ENCODE measurements at regions not wholly inside any gene's neighbourhood (a gene's known extent, or its start where the extent isn't known, plus 50 kb on each side); places are given as distances from the start of the nearest gene placed in this dataset.

DNA sequence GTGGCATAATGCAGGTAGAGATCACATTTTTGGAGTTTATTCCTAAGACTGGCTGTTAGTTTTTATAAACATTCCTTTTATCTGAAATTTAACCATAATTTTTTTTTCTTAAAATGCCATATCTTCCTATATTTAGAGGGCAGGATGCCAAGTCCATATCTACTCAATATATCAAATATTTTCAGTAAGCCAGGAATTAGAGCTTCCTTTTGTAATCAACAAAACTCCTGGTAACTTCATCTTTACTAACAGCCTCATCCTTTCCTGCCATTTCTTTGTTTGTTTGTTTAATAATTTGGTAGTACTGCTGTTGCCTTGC is 136.3 kb downstream of the OLIG3 start:
- FAIRE-seq: no peak
- no peak for DNase-seq (ENCODE audit: low spot score in 2 of 2)

DNA sequence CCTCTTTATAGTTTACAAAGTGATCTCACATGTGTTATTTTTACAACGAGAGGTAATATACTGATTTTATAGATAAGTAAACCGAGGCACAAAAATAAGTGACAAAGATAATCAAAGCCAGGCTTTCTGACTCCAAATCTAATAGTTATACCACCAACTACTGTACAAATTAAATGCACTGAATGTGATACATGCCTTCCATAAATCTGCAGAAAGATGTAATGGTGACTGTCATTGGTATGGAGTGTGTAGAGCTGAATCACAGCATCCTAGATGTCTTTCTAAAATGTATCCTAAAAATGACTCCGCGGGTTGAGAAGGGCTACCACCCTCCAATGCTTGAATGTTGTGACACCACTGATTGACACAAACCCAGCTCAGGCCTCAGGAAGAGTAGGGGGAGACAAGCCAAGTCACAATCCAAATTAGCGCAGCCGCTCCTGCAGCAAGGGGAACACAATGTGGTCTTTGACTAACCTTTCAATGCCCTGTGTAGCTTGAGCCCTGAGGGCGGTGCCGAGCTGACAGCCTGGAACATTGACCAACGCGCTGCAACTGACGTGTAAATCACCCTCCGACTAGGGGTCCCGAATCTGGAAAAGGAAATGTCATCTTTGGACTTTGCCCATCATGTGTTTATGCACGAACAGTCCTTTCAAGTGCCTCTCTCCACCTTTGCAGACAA is 136.8 kb downstream of the OLIG3 start:
- no peak for FAIRE-seq
- DNase-seq (ENCODE audit: low spot score in 2 of 2): no peak

DNA sequence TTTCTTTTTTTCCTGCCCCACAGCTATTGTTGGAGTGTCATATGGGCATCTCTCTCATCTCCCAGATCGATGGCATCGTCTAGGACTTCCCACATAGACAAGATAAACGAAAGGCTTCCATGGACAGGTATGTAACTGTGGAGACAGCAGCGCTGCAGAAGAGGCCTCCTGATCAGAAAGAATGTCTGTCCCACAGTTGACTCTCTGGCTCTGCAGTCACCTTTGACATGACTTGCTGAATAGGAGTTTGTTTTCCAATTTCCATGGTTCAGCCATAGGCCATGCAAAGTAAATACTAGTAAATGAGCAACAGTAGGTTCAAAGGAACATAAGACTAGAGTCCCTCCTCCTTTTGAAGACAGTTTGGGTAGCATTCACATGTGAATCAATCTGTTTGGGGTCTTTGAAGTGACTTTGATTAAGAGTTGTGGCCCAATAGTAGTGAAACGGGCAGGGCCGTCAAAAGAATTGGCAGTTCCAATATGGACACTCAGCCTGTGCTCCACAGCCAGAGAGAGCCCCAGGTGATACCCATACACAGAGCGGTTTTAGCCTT is 134.7 kb upstream of the IFNGR1 start:
- no peak for DNase-seq (ENCODE audit: low spot score in 2 of 2)
- FAIRE-seq: no peak

DNA sequence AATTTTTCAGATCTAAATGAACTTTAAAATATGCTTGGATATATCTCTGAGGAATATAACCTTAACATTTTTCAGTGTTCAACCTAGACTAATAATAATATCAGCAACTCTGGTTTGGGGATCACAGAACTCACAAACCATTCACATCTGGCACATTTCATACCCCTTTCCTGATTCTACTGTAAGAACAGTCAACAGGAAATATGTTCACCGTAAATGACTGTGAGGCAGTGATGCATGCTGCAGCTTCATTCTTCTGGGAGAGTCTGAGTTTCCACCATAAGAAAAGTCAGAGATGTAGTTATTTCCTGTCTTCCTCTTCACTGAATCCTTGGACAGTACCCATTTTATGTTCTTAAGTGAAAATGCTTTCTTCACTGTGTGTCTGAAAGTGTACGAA is 134.2 kb upstream of the IFNGR1 start:
- FAIRE-seq (no peak), DNase-seq (ENCODE audit: low spot score in 2 of 2) (no peak)

DNA sequence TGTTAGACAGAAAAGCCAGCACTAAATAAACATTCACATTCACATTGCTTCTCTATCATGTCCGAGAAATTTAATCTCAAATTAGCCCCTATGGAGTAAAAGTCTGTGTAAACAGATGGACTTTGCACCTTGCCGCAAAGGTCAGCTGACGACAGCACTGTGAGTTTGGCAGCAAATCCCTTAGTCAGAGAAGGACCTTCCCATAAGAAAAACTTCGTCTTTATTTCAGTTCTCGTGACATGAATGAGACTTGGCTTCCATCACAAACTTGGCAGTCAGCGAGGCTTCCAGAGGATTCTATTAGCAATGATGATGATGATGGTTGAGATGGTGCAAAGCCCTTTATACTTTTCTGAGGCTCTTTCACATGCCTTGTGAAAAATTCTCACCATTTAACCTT is 133.7 kb upstream of the IFNGR1 start:
- FAIRE-seq: no peak
- no peak for DNase-seq (ENCODE audit: low spot score in 2 of 2)

DNA sequence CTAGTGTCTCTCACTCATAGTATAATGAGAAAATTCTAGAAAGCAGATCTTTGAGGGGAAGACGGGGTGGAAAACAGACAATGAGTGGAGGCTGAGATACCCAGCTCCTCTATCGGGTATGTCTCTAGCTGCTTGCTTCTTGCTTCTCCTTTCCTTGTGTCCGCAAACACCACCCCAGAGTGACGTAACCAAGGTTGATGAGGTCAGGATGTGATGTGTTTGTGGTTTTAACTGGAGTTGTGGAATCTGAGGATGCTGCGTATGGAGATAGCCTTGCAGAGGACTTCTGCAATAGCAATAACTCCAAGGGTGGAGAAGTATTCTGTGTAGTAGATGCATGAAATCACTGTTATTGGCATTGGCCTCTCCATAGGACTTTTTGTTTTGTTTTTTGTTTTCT is 132.7 kb upstream of the IFNGR1 start:
- no peak for FAIRE-seq
- no peak for DNase-seq (ENCODE audit: low spot score in 2 of 2)

DNA sequence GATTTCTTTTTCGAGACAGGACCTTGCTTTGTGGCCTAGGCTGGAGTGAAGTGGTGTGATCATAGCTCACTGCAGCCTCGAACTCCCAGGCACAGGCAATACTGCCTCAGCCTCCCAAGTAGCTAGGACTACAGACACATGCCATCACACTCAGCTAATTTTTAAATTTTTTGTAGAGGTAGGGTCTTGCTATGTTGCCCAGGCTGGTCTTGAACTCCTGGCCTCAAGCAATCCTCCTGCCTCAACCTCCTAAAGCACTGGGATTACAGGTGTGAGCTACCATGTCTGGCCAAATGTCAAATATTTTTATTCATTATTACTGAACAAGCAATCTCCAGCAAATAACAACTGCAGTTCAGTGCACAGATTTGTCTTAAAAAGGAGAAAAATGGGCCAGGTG is 131.7 kb upstream of the IFNGR1 start:
- DNase-seq (ENCODE audit: low spot score in 2 of 2): no peak

DNA sequence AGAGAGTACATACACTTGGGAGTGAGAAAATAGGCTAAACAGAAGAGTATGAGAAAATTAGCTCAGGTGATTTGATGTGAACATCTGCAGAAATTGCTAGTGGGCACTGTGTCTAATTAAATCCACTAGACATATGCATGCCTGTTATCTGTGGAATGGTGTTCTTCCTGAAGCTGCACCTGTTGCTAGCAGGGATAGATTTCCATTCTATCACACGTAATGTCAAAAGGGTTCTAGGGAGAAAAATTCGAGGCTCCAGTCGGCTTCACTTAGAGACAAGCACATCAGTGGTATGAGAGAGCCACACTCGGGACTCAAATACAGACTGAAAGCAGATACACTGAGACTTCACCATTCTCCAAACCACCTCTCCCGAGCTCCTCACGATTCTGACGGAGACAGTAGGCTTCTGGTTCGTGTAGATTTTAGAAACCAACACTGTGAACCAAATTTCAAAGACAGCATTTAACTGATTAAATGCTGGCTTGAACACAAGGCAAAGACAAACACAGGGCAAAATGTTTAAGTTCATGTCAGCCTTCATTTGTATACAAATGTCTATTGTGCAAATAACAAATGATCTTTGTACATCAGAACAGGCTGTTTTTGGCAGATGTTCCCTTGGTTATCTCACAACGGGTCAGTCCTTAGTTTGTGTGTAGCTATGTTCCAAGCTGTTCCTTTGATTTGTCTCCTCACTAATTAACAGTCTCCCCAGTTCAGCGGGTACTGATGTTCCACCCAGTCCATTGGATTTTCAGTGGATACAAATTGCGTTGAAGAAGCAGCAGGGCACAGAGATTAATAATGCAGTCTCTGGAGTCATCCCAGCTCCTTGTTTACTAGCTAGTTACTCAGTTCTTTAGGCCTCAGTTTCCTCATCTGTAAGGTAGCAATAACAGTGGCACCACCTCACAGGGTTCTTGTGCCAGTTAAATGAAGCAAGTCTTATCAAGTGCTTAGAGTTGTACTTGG is 131.0 kb upstream of the IFNGR1 start:
- peak; percentile 72 for FAIRE-seq
- DNase-seq (ENCODE audit: low spot score in 2 of 2): no peak

More for the DNA sequence above, 131.7 kb upstream of the IFNGR1 start:
- FAIRE-seq: no peak

DNA sequence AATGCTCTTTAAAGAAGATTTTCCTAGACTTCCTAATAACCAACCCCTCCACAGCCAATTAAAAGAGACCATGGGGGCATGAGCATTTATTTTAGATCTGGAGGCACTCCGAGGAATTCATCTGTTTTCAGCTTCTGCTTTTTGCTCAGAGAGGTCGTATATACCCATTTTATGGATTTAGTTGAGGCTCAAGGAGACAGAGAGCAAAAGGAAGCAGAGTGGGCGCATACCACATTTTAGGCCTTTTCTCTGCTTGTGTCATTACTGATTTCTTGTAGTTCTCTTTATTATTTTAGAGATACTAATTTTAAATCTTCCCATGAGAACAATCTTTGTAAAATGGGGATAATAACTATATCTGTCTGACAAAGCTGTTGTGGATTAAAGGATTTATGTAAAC is 129.6 kb upstream of the IFNGR1 start:
- DNase-seq (ENCODE audit: low spot score in 2 of 2) (no peak), FAIRE-seq (no peak)

DNA sequence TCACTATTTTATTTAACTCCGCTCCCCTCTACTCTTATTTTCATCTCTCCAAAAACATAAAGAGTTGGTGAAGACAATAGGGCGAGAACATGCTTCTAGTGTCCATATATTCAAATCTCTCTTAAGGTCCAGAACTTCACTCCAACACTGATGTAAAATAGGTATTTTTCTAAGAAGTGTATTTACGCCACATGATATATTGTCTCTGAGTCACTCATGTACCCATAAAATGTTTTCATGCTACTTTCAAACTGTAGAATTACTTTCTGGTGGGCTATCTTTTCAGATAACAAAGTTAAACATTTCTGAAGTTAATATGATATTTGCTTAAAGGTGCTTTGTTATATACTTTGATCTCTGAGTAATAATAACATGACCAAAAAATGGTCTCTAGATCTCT is 124.1 kb upstream of the IFNGR1 start:
- FAIRE-seq: no peak
- DNase-seq (ENCODE audit: low spot score in 2 of 2): no peak

DNA sequence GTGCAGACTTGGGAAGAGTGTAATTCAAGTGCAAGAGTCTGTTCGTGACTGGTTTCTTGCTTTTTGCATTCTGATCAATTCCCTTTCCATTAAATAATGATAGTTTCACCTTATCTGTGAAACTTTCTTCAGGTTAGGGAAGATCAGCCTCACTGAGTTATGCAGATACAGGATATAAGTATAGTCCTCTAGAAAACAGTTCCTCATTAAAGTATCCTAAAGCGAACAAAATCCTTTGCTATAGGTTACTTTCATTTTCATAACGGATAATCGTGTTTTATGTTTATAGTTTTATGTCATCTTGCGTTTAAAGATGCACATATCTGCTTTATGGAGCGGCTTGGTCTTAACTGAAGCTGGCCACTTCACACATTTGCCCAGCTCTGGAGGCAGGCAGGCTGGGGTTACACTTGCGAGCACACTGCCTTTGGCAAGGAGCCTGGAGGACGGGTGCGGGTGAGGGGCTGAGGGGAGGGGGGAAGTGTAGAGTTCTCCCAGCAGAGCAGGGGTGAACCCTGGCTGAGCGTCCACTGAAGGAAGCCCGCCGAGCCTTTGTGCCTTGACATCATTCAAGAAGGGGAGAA is 123.5 kb upstream of the IFNGR1 start:
- FAIRE-seq (no peak), DNase-seq (ENCODE audit: low spot score in 2 of 2) (no peak)

DNA sequence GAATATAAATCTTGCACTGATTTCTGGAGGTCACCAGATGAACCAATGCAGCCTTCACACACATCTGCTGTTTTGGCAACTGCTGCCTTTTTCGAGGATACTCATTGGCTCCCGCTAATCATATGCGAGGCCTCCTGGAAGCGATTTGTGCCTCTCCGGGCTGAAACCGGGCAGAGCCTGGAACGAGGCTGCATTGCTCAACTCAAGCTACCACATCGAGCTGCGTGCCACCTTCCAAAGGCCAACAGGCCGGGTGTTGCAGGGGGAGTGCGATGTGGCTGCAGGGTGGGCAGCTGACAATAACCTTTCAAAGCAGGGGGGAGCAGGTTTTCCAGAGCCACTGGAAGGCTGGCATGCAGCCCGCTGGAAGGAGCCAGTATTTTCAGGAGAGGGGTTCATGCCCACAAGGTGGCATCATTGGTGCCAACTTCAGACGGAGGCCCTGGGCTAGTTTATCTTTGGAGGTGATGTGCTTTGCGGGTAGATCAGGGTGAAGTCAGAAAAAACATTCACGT is 122.6 kb upstream of the IFNGR1 start:
- FAIRE-seq: no peak

DNA sequence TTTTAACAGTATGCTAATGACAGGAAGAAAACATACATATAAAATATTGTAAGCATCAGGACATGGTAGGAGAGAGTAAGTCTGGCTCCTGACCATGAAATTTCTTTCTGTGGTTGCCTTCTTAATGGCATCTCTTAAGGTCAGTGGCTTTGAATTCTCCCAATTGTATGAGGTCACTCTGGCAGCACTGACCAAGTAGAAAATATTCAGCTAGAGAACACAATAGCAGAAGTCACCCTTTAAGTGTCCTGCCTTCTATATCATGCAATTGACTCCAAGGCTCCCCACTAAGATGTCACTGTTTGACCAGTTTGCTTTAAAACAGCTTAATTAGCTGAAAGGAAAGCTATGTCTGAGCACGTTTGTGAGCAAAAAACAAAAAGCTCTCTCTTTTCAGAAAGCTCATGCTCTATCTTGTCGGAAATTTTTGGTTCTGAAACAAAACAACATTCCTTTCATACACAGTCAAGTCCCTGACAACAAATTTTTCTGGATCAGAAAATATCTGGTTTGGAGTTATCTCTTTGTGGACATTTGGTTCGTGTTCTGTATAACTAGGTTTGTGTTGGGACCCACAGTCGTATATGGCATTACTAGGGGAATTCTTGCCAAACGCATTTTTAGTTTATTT is 120.9 kb upstream of the IFNGR1 start:
- FAIRE-seq (no peak), DNase-seq (ENCODE audit: low spot score in 2 of 2) (no peak)

More for the DNA sequence above, 122.6 kb upstream of the IFNGR1 start:
- peak; percentile 7 to 14 for DNase-seq (ENCODE audit: low spot score in 2 of 2)

DNA sequence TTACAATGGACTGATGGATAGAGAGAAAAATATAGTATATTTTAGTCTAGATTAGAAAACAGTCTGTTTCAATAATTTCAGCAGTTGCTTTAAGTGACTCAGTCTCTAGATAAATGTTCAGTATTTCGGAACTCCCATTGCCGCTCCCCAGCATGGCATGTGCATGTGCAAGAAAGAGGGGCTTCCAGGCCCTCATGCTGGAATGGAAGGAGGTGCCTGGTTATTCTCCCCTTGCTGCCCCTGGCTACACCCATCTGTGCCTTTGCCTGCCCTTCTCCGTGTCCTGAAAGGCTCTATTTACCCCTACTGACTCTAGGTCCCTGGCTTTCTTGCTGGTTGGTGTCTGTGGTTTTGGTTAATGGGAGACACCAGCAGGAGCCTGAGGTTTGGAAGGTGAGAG is 115.7 kb upstream of the IFNGR1 start:
- DNase-seq (ENCODE audit: low spot score in 2 of 2) (no peak), FAIRE-seq (no peak)

DNA sequence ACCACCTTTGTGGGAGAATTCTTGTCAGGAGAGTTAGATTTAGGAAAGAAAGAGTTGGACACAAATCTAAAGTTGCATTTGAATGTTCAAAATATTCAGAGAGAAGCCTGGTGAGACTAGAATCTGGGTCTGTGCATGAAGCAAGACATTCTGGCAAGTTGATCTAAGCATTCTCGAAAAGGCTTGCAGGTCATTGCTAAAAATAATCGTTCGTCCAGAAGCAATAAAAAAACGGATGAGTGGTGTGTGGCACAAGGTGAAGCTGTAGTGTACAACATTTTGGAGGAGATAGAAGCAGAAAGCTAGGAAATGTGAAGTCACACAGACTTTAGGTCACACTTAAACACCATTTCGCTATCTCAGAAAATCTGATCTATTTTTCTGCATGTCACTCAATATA is 114.9 kb upstream of the IFNGR1 start:
- DNase-seq (ENCODE audit: low spot score in 2 of 2) (no peak), FAIRE-seq (no peak)

DNA sequence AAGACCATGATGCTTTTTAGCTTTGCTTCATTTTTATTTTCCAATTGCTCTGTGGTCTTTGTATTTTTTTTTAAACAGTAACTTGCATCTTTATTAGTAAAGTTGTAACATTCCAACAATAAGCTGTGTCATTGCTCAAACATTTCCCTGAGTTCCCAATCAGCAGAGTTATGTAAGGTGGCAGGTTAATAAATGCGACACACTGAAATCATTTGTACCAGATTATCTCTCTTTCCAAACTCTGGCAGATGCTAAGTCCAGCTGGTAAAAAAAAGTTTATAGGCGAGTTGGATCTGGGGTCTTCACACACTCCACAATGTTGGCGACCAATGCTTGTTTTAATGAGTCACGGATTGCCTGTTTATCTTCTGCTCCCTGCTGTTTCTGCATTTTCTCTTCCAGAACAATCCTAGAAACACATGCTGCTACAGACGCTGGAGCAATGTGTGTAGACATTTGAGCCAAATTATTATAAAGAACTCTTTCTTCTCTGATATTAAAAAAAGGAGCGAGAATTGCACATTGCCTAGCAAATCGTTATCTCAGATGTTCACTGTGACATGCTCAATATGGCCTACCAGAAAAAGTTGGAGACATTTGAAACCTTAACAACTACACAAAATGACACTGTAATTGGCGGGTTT is 113.6 kb upstream of the IFNGR1 start:
- no peak for DNase-seq (ENCODE audit: low spot score in 2 of 2)

DNA sequence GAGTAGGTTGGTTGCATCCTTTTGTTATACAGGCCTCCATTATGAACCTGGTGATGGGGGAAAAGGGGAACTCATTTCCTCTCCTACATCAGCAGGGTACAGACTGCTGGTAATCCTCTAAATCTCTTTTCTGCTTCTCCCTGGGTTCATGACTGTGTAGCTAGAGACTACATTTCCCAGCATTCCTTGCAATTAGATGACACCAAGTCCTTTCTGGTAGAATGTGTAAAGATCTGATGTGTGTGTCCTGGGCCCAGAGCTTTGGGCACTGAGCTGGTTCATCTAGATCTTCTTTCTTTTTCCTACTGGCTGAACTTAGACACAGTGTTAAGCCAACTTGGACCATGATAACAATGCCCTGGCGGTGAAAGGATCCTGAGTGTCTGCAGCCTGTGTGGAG is 104.7 kb upstream of the IFNGR1 start:
- FAIRE-seq: no peak
- DNase-seq (ENCODE audit: low spot score in 2 of 2): no peak

More for the DNA sequence above, 113.6 kb upstream of the IFNGR1 start:
- FAIRE-seq: no peak

DNA sequence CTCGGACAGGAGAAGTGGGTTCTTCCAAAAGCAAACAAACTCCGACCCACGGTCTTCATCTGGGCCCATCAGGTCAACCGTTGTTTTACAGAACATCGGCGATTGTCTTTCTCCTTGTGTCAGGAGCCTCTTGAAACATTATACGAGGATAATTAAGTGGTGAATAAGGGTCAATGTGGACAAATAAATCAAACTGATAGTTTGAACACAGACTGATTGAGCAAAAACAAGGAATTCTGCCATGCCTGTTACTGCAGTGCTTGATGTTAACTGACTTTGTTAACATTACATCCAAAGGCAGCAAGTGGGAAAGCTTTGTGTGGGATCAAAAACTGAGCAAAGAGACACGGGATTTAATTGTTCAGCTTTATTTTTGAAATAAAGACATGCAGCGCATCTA is 101.1 kb upstream of the IFNGR1 start:
- FAIRE-seq: no peak
- DNase-seq (ENCODE audit: low spot score in 2 of 2): no peak

DNA sequence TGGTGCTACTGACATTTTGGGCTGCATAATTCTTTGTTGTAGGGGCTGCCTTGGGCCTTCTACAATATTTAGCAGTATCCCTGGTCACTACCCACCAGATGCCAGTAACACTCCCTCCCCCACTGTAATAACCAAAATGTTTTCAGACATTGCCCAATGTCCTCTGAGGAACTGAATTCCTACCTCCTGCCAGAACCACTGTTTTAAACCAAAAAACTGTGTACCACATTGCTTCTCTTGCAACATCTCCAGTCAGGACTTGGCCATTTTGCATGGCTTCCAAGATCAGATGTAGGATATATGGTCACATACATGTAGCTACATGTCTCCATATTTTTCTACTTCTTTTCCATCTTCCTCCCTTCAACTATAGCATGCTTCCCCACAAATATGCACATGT is 97.4 kb upstream of the IFNGR1 start:
- no peak for FAIRE-seq

DNA sequence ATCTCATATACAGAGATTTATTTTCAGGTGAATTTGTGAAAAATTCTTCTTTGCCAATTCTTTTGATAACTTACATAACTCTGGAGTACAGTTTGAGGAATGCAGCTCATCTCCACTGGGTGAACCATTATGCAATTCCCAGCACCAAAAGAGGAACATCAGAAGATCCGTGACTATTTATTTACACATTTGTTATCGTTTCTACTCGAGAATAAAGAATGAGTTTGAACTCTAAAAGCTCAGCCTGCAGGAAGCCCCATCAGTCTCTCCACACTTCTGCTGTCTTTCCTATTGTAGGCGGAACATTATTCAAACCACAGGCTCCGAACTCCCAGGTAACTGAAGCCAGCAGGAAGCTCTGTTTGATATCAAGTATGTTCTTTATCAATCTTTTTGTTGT is 95.9 kb upstream of the IFNGR1 start:
- FAIRE-seq (no peak), DNase-seq (ENCODE audit: low spot score in 2 of 2) (no peak)

More for the DNA sequence above, 97.4 kb upstream of the IFNGR1 start:
- no peak for DNase-seq (ENCODE audit: low spot score in 2 of 2)
